ENCODE measurements at regions not wholly inside any gene's neighbourhood (a gene's known extent, or its start where the extent isn't known, plus 50 kb on each side); places are given as distances from the start of the nearest gene placed in this dataset.
"Not testable (repeated sequence)": the region's sequence is repeated elsewhere in the genome, so short reads cannot be mapped to it uniquely, and the experiment has no call there.

DNA sequence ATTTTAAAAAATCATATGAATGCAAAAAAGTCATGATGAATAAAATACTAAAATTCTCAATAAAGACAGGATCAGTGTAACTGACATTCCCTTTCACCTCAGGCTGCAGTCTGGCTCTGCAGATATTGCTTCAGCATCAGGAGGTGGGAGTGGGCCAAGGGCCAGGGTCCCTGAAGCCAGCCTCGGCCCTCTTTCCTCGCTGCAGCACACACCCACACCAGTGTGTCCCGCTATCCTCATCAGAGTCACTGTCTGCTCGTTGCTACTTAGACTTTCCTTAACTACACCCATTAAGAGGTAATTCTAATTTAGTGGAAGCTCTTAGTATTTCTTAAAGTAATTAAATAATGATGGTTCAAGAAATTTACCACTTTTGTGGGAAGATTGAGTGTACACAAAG, 298.2 kb downstream of the UBE3D start:
- in situ Hi-C loops (cut with MboI; ENCODE audit: low pct_unique_long_range_greater_than_20kb, low sequenced_read_pairs), result no loop called here
- DNase-seq, result no peak

DNA sequence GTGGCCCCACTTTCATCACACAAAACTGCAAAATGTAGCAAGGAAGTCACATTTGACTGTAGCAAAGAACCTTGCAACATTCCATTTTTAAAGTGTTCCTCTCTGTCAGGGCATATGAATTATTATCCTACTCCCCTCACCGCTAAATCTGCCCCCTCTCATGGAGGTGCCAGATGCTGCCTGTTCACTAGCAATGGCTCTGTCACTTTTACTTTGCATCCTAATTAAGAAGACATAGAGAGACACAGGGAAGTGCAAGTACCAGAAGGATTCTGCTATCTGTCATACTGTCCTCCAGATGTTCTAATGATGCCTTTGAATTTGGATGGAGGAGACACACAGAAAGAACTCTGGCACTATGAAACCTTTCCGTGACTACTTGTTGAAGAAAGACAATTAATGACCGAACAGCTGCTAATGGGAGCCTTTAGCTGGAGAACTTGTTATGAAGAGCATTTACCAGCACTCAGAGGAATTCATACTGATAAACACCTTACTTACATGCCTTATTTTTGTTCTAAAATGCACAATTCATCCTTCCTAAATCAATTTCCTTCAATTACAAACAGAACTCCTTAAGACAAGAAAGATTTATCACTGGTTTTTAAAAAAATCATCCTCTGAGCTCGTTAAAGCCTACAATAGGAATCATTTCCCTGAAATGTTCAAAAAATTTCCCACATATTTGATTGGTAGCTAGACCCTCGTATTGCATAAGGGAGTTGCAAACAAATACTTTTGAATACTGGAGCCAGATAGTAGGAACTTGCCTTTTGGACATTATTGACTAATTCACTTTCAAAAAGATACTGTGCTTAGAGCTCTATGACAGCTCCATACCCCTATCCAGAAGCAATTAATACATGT, 292.6 kb downstream of the UBE3D start:
- DNase-seq, result no peak
- in situ Hi-C loops (cut with MboI; ENCODE audit: low pct_unique_long_range_greater_than_20kb, low sequenced_read_pairs), result no loop called here

DNA sequence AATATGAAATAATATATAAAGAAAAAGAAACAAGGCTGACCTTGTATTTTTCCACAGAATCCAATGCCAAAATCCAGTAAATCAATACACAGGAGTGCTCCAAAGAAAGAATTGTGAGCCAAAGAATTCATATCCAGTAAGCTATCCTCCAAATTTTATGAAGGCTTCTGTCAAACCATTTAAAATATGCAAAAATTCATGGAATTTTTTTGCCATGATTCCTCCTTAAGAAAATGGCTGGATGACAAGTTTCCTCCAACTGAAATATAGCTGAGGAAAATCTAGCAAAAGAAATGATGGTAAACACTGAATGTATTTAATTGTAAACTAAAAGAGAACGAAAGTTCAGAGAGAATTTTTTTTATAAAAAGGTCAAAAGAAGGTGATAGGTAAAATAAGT, 290.3 kb downstream of the UBE3D start:
- DNase-seq, result no peak
- in situ Hi-C loops (cut with MboI; ENCODE audit: low pct_unique_long_range_greater_than_20kb, low sequenced_read_pairs), result no loop called here

DNA sequence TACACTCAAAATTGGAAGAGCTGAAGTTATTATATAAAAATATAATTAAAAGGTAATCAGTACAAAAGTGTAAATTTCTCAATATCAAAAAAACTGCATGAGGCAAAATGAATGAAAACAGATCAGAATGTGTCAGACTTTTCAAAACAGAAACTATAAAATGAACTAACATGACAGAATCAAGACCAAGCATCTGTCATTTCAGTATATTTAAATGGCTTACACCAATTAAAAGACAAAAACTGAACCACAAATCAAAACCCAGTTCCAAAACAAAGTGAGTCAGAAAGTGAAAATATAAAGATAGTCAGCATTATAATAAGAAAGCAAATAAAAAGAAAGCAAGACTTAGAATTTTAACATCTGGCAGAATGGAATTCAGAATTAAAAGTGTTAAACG, 289.7 kb downstream of the UBE3D start:
- in situ Hi-C loops (cut with MboI; ENCODE audit: low pct_unique_long_range_greater_than_20kb, low sequenced_read_pairs), result no loop called here
- no peak for DNase-seq

DNA sequence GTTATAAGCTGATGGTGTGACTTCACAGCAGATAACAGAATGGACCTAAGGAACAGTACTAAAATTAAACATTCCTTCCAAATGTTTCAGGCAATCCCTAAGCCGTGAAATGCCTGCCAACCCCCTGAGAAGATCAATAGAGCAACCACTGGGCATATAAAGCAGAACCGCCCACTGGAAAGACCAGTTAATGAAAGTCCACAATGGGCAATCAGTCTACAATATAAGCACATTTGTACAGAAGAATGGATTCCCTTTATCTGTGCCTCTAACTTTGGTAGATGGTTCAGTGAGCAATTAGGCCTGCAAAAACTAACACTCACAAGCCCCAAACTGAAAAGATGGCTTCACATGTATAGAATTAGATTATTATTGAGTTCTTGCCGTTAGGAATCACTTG, 286.6 kb downstream of the UBE3D start:
- in situ Hi-C loops (cut with MboI; ENCODE audit: low pct_unique_long_range_greater_than_20kb, low sequenced_read_pairs), result no loop called here
- no peak for DNase-seq

DNA sequence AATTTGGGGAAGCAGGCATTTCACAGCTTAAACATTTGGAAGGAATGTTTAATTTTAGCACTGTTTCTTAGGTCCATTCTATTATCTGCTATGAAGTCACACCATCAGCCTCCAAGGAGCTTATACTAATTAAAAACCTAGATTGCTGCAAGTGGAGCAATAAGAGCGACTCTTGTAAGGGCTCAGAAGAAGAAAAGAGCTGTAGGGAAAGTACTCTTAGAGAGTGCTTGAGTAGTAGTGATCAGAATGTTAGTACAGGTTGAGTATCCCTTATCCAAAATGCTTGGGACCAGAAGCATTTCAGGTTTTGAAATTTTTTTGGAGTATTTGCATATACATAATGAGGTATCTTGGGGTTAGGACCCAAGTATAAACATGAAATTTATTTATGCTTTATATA, 285.3 kb downstream of the UBE3D start:
- DNase-seq, result no peak
- in situ Hi-C loops (cut with MboI; ENCODE audit: low pct_unique_long_range_greater_than_20kb, low sequenced_read_pairs), result no loop called here

DNA sequence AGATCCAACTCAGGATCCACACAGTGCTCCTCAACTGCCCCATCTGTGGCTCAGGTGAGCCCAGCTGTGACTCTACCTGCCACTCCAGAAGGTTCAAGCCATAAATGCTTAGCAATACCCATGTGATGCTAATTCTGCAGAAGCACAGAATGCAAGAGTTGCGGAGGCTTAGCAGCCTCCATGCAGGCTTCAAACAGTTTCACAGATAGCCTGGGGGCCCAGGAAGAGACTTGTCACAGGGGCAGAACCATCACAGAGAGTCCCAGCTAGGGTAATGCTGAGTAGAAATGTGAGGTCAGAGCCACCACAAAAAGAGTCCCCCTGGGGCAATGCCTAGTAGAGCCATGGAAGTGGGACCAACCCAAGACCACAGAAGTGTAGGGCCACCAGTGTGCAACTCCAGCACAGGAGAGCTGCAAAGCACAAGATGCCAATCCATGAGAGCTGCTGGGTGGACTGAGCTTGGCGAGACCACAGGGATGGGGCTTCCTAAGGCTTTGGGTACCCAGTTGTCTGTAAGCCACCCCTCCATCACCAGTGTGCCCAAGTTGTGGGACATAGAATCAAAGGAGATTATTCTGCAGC, 283.9 kb downstream of the UBE3D start:
- DNase-seq, result no peak
- in situ Hi-C loops (cut with MboI; ENCODE audit: low pct_unique_long_range_greater_than_20kb, low sequenced_read_pairs), result no loop called here

DNA sequence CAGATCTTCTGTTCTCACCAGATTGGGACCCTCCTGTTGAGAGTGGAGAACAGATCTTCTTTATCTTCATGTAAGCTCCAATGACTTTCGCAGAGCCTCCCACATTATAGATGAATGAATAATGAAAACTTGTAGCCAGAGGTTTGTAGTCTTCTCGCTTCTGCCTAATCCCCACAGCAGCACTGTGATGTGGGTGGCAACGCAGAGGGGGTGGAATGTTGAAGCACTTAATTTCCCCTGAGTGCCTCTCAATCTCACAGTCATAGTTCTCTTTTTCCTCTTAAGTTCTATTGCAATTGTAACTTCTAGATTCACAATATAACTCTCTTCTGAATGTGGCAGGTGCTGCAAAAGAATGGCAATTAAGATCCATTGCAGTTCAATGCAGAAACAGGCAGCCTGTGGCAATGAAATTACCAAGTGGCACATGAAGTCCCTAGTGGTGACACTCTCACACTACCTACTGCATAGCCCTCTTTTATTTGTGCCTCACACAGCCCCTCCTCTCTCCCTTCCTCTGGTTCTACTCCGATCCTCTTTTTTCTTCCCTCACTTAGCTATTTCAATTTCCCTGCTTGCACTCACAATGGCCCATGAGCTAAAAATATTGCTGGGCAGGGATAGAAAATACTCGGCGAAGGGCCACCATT, 281.9 kb downstream of the UBE3D start:
- in situ Hi-C loops (cut with MboI; ENCODE audit: low pct_unique_long_range_greater_than_20kb, low sequenced_read_pairs), result no loop called here
- DNase-seq, result no peak

DNA sequence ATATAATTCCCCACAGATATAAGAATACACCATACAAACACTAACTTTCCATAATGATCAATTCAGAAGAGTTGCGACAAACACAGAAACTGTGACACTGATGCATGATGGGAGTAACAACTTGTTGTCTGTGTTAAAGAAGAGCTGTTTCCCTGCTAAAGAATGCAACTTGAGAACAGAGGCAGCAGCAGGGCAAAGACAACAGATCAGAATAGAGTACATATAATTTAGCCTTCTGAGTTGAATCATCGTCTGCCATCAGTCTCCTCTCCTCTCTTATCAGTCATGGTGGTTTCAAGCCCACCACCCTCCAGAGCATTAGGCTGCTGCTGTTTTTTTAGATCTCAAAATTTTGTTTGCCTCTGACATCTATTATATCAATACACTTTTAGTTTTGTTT, 280.4 kb downstream of the UBE3D start:
- DNase-seq, result no peak
- in situ Hi-C loops (cut with MboI; ENCODE audit: low pct_unique_long_range_greater_than_20kb, low sequenced_read_pairs), result no loop called here

DNA sequence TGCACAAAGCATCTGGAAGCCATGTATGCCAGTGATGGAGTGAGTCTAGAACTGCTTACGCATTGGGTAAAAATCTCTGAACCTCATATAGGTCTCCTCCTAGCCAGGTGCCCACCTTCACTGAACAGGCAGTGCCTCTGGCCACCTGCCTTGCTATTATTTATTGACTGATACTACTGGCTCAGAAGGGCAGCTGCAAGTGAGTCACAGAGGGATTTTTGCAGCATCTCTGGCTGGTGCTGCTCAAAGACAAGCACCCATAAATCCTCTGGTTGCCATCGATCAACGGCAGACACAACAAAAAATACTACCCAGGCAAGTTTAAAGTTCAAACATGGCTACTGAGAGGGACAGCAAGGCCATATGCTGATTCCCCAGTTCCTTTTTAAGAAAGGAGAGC, 279.4 kb downstream of the UBE3D start:
- in situ Hi-C loops (cut with MboI; ENCODE audit: low pct_unique_long_range_greater_than_20kb, low sequenced_read_pairs), result no loop called here
- DNase-seq, result no peak

DNA sequence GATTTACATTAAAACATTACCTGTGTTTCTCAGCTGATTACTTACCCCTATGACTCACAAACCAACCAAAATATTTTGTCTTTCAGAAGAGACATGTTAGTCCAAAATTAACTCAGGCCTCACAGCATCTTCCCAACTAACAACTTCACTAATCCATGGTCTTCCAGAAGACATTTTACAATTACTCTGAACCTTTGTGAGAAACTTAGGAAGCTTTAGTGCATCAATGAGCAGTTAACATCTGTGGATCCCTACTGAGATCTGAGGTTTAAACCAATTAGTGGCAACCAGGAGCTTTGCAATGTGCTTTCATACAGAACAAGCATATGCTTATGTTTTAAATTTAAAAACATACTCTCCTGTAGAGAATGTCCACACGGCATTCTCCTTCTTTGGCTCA, 269.7 kb downstream of the UBE3D start:
- in situ Hi-C loops (cut with MboI; ENCODE audit: low pct_unique_long_range_greater_than_20kb, low sequenced_read_pairs), result no loop called here
- DNase-seq, result no peak

DNA sequence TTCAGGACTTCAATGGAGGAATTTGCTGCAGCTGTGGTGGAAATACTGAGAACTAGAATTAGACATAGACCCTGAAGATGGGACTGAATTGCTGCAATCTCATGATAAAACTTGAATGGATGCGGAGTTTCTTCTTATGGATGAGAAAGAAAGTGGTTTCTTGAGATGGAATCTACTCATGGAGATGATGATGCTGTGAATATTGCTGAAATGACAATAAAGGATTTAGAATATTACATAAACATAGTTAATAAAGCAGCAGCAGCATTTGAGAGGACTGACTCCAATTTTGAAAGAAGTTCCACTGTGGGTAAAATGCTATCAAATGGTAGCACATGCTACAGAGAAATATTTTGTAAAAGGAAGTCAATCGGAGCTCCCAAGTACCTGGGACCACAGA, 264.6 kb downstream of the UBE3D start:
- in situ Hi-C loops (cut with MboI; ENCODE audit: low pct_unique_long_range_greater_than_20kb, low sequenced_read_pairs), result no loop called here
- no peak for DNase-seq

DNA sequence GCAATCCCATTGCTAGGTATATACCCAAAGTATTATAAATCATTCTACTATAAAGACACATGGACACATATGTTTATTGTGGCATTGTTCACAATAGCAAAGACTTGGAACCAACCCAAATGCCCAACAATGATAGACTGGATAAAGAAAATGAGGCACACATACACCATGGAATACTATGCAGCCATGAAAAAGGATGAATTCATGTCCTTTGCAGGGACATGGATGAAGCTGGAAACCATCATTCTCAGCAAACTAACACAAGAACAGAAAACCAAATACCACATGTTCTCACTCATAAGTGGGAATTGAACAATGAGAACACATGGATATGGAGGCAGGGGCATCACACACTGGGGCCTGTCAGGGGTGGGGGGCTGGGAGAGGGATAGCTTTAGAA, 249.4 kb downstream of the UBE3D start:
- in situ Hi-C loops (cut with MboI; ENCODE audit: low pct_unique_long_range_greater_than_20kb, low sequenced_read_pairs); DNase-seq: not testable (repeated sequence)

DNA sequence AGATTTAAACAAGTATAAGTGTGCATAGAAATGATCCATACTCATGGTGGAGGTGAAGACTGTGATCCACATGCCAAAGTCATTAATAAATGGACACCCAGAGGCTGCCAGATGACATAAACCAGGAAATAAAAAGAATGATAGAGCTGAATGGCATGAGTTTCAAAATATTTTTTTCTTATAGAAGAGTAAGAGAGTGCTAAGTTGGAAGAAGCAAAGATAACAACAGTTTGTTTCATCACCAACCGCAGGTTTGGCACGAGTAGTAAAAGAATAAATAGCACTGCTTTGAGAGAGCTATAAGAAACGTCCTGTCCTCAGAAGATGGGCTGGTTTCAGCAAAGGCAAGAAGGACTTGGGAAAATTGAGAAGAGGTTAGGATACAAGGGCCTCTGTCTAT, 246.9 kb downstream of the UBE3D start:
- no peak for DNase-seq
- in situ Hi-C loops (cut with MboI; ENCODE audit: low pct_unique_long_range_greater_than_20kb, low sequenced_read_pairs), result no loop called here

DNA sequence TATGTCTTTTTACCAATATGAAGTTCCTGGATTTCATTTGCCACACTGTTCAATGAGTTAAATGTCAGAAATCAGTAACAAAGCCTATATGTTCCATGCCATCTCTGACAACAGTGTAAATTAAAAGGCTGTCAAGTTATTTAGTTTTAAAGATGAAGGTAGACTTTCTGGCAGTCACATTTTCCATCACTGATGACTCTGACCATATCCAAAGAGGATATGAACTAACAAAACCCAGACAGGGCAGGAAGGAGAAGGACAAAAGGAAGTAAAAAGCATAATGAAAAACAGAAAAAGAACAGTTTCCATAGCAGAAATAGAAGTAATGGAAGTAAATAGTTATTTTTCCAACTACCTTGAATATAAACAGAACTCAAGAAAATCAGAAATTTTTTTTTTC, 242.3 kb downstream of the UBE3D start:
- in situ Hi-C loops (cut with MboI; ENCODE audit: low pct_unique_long_range_greater_than_20kb, low sequenced_read_pairs), result no loop called here
- no peak for DNase-seq

DNA sequence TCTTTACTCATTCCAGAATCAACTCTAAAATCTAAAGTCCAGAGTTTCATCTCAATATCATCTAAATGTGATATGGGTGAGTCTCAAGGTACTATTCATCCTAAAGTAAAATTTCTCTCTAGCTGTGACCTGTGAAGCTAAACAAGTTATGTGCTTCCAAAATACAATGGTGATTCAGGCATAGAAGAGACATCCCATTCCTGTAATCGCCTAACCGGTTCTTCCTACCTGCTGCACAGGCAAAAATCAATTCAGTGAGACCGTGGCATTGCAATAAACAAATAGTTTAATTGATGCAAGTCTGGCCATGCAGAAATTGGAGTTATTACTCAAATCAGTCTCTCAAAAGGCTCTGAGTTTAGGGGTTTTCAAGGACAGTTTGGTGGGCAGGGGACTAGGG, 232.8 kb downstream of the UBE3D start:
- in situ Hi-C loops (cut with MboI; ENCODE audit: low pct_unique_long_range_greater_than_20kb, low sequenced_read_pairs), result no loop called here
- DNase-seq, result no peak

DNA sequence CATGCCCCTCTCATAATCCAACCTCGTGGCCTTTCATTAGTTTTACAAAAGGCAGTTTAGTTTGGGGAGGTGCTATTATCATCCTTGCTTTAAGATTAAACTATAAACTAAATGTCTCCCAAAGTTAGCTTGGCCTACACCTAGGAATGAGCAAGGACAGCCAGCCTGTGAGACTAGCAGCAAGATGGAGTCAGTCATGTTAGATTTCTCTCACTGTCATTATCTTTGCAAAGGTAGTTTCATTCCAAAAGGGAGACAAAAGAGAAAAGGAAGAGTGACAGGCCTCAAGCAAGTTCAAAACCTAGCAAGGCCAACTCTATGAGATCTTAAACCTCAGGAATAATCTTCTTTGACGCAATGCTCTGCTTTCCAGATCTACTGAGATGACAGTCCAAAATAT, 232.2 kb downstream of the UBE3D start:
- no peak for DNase-seq
- in situ Hi-C loops (cut with MboI; ENCODE audit: low pct_unique_long_range_greater_than_20kb, low sequenced_read_pairs), result no loop called here

DNA sequence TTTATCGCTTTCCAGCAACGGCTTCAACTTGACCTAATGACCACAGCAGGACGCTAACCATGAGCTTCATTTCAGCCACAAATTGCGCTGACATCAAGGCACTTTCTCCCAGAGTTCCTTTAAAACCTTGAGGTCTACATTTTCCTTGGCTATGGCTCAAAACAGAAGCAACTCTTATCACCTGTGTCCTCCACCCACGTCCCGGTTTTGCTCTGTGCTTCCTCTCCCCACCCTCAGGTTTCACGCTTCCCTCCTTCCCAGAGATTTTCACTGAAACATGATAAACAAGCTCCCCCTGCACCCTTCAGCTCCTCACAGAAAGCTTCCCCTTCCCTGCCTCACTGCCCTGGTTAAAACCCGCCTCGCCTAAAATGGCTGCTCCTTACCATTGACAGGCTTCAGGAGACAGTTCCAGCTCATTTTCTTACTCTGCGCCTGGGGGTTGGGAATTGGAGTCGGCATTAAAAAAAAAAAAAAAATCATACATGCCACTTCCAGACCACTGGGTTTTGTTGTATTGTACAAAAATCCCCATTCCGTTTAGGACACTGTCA, 229.5 kb downstream of the UBE3D start:
- in situ Hi-C loops (cut with MboI; ENCODE audit: low pct_unique_long_range_greater_than_20kb, low sequenced_read_pairs), result no loop called here
- DNase-seq, result no peak

DNA sequence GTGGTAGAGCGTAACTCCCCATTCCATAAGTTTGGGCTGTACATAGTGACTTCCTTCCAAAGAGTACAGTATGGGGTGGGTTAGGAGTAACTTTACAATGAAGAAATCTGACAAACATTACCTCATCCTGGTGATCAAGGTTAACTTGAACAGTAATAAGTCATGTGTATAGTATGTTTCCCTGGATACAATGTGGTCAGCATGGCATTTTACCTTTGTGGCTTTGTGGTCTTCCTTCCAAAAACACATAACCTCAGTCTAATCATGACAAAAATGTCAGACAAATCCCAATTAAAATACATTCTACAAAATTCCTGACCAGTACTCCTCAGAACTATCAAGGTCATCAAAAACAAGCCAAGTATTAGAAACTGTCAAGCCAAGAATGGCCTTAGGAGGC, 225.1 kb downstream of the UBE3D start:
- in situ Hi-C loops (cut with MboI; ENCODE audit: low pct_unique_long_range_greater_than_20kb, low sequenced_read_pairs), result no loop called here
- no peak for DNase-seq

DNA sequence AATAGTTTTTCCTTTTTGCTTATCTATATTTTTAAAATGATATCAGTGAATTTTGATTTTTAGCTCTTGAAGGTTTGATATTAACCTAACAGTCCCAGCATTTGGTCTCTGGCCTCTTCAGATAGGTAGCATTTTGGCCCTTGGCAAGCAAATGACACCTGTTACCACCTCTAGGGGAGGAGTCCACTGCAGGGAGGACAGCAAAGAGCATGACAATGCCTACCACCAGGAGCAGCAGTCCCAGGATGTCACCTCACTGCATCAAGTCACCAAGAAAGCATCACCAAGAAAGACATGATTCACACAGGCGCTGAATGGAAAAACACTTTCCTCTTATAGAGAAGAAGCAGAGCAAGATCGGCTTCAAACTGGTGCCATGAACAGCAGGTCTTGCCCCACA, 224.3 kb downstream of the UBE3D start:
- in situ Hi-C loops (cut with MboI; ENCODE audit: low pct_unique_long_range_greater_than_20kb, low sequenced_read_pairs), result no loop called here
- no peak for DNase-seq

All from KBM-7 (cell line).